Natural killer cell (primary cell): ENCODE measurements at regions not wholly inside any gene's neighbourhood (a gene's known extent, or its start where the extent isn't known, plus 50 kb on each side); places are given as distances from the start of the nearest gene placed in this dataset.

ENCODE experiments used
- ATAC-seq, 3 donors: fragments of 150-1000 bp in 2 of 3; fragments of 200-7000 bp in 1 of 3; cut with Tn5 transposase; 1 replicate in 1 of 3; 2 replicates in 2 of 3; pipeline ENCODE4 v1.10.0; 2021; ENCODE audit warnings: mild to moderate bottlenecking in 2 of 3, moderate library complexity in 2 of 3
- DNase-seq, 2 donors: peaks; one replicate each; pipeline versions ENCODE4 v3.0.0 to v3.0.0-alpha.2; 2013 to 2021; ENCODE audit warnings: mixed read lengths in 1 of 2
- H3K27ac ChIP-seq: one replicate; pipeline ENCODE4 v1.5.1; 2013; ENCODE audit warnings: mild to moderate bottlenecking, low read length
- H3K27me3 ChIP-seq: one replicate; pipeline ENCODE4 v1.6.1; 2013; ENCODE audit warnings: low read length; ENCODE audit not compliant: control insufficient read depth, insufficient read depth
- H3K36me3 ChIP-seq: one replicate; pipeline ENCODE4 v1.6.1; 2013; ENCODE audit warnings: low read length; ENCODE audit not compliant: control insufficient read depth, insufficient read depth
- H3K4me1 ChIP-seq: one replicate; pipeline ENCODE4 v1.6.1; 2013; ENCODE audit warnings: low read length; ENCODE audit not compliant: control insufficient read depth, insufficient read depth
- H3K4me3 ChIP-seq: one replicate; pipeline ENCODE4 v1.5.1; 2013; ENCODE audit warnings: low read length
- H3K9me3 ChIP-seq: one replicate; pipeline ENCODE4 v1.6.1; 2013; ENCODE audit warnings: low read length; ENCODE audit not compliant: control insufficient read depth, insufficient read depth
- H3K27ac Mint-ChIP-seq, 2 donors: one replicate each; pipeline ENCODE4 v1.8.0; 2022; ENCODE audit warnings: mild to moderate bottlenecking in 2 of 2, mixed read lengths in 2 of 2, moderate library complexity in 1 of 2
- H3K27me3 Mint-ChIP-seq, 2 donors: one replicate each; pipeline ENCODE4 v1.8.0; 2022; ENCODE audit warnings: low read depth in 2 of 2, mixed read lengths in 2 of 2
- H3K36me3 Mint-ChIP-seq: one replicate; pipeline ENCODE4 v1.8.0; 2022; ENCODE audit warnings: mixed read lengths
- H3K4me1 Mint-ChIP-seq, 2 donors: one replicate each; pipeline ENCODE4 v1.8.0; 2022; ENCODE audit warnings: mixed read lengths in 2 of 2
- H3K4me3 Mint-ChIP-seq: one replicate; pipeline ENCODE4 v1.8.0; 2022; ENCODE audit warnings: mild to moderate bottlenecking, moderate library complexity, mixed read lengths
- H3K9me3 Mint-ChIP-seq, 2 donors: one replicate each; pipeline ENCODE4 v1.8.0; 2022; ENCODE audit warnings: mixed read lengths in 2 of 2
- WGBS: methylation state at CpG from one replicate; pipeline ENCODE4 v1.1.7; 2013; ENCODE audit warnings: missing lambda C conversion rate; ENCODE audit not compliant: insufficient coverage; 5-methylcytosine and 5-hydroxymethylcytosine counted together
- intact Hi-C: fragments of 100-400 bp; cut with micrococcal nuclease; formaldehyde crosslinking; loops from one replicate; pipeline ENCODE4 v1.14.2; 2022
- TF ChIP-seq, protein P1 (sequence below): fragments of 200-600 bp; IDR thresholded peaks from one replicate; pipeline ENCODE4 v1.8.0; 2022; ENCODE audit warnings: antibody characterized with exemption

DNA sequence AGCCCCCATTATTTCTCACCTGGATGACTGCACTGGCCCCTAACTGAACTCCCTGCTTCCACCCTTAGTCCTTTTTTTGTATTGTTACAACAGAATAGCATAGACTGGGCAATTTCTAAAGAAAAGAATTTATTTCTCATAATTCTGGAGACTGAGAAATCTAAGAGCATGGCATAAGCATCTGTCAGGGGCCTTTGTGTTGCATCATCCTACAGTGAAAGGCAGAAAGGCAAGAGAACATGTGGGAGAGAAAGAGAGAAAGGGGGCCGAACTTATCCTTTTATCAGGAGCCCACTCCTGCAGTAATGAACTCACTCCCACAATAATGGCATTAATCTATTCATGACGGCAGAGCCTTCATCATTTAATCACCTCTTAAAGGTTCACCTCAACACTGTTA, 122.1 kb downstream of the EFNB1 start:
- no peak overlapping the region for H3K27ac Mint-ChIP-seq
- H3K27me3 Mint-ChIP-seq: peaks cover 0 to 6% of the 10 kb centered on the region in 2 donors
- H3K9me3 Mint-ChIP-seq: no peaks in the 10 kb centered on the region
- no peak overlapping the region for H3K4me3 Mint-ChIP-seq
- no peak overlapping the region for H3K4me3 ChIP-seq
- DNase-seq: no peak
- TF ChIP-seq, protein P1, sequence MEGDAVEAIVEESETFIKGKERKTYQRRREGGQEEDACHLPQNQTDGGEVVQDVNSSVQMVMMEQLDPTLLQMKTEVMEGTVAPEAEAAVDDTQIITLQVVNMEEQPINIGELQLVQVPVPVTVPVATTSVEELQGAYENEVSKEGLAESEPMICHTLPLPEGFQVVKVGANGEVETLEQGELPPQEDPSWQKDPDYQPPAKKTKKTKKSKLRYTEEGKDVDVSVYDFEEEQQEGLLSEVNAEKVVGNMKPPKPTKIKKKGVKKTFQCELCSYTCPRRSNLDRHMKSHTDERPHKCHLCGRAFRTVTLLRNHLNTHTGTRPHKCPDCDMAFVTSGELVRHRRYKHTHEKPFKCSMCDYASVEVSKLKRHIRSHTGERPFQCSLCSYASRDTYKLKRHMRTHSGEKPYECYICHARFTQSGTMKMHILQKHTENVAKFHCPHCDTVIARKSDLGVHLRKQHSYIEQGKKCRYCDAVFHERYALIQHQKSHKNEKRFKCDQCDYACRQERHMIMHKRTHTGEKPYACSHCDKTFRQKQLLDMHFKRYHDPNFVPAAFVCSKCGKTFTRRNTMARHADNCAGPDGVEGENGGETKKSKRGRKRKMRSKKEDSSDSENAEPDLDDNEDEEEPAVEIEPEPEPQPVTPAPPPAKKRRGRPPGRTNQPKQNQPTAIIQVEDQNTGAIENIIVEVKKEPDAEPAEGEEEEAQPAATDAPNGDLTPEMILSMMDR: no peak
- WGBS: 0% methylated on average over 1 of the region's 2 CpGs
- no peaks in the 10 kb centered on the region for H3K4me1 ChIP-seq
- no peaks in the 10 kb centered on the region for H3K36me3 ChIP-seq
- intact Hi-C loops: no loop called here
- H3K9me3 ChIP-seq: no peaks in the 10 kb centered on the region
- ATAC-seq: no peak
- no peak overlapping the region for H3K27ac ChIP-seq
- no peaks in the 10 kb centered on the region for H3K4me1 Mint-ChIP-seq
- H3K27me3 ChIP-seq: no peaks in the 10 kb centered on the region
- no peaks in the 10 kb centered on the region for H3K36me3 Mint-ChIP-seq

DNA sequence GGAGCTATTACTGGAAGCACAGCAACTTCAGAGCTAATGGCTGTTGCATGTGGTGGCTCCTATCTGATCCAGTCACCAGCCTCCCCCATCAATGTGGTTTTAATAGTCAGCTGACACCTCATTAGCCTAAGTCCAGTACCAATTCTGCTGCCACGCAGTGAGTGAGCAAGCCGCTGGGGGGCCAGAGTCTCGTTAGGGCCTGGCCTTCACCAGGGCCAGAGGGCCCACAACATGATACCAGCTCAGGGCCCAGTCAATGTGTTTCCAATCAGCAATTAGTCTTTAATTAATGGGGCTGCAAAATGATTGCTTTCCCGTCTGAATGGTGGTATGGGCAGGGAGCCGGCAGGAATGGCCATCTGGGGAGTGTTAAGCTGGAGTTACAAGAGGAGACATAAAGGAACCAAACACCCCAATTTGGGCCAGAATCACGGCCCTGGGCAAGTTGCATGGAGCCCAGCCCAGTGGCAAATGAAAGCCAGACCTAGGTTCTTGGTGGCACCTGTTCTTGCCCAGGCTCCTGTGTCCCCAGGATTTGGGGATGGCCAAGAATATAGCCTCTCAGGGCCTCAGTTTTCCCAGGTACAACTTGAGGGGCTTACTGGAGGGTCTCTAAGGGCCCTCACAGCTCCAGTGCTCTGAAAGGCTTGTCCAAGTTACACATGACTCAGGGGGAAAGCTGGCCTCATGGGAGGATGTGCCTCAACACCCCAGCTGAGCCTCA, 119.2 kb downstream of the EFNB1 start:
- no peaks in the 10 kb centered on the region for H3K36me3 ChIP-seq
- H3K9me3 ChIP-seq: no peaks in the 10 kb centered on the region
- Mint-ChIP-seq H3K4me1 (no peaks in the 10 kb centered on the region), H3K9me3 (no peaks in the 10 kb centered on the region), H3K36me3 (no peaks in the 10 kb centered on the region), H3K27me3 (no peaks in the 10 kb centered on the region), H3K27ac (no peak overlapping the region), H3K4me3 (no peak overlapping the region)
- TF ChIP-seq, protein P1: no peak
- intact Hi-C loops: no loop called here
- 87% methylated on average over 5 of the region's 6 CpGs for WGBS
- DNase-seq (no peak), ATAC-seq (no peak)
- no peak overlapping the region for H3K27ac ChIP-seq
- H3K4me1 ChIP-seq: no peaks in the 10 kb centered on the region
- H3K27me3 ChIP-seq: no peaks in the 10 kb centered on the region
- no peak overlapping the region for H3K4me3 ChIP-seq

GRCh38 chrX:68945603-68946228, 116.9 kb downstream of the EFNB1 start:
- Histone ChIP-seq H3K9me3 (no peaks in the 10 kb centered on the region), H3K27me3 (no peaks in the 10 kb centered on the region), H3K36me3 (no peaks in the 10 kb centered on the region), H3K4me3 (no peak overlapping the region), H3K27ac (no peak overlapping the region), H3K4me1 (no peaks in the 10 kb centered on the region)
- H3K4me3 Mint-ChIP-seq: no peak overlapping the region
- WGBS: 88% methylated on average over 9 of the region's 10 CpGs
- H3K9me3 Mint-ChIP-seq: no peaks in the 10 kb centered on the region
- no peaks in the 10 kb centered on the region for H3K27me3 Mint-ChIP-seq
- no peaks in the 10 kb centered on the region for H3K36me3 Mint-ChIP-seq
- no peak for DNase-seq
- H3K27ac Mint-ChIP-seq: no peak overlapping the region
- intact Hi-C loops: no loop called here
- TF ChIP-seq, protein P1: no peak
- no peak for ATAC-seq
- no peaks in the 10 kb centered on the region for H3K4me1 Mint-ChIP-seq
